ENCODE measurements at regions not wholly inside any gene's neighbourhood (a gene's known extent, or its start where the extent isn't known, plus 50 kb on each side); places are given as distances from the start of the nearest gene placed in this dataset.

GRCh38 chr10:113458451-113458850, 94.4 kb upstream of the HABP2 start:
- Histone ChIP-seq H4K20me1 (ENCODE audit: insufficient read depth) (no peaks in the 10 kb centered on the region), H3K9me3 (ENCODE audit: control insufficient read depth in 1 of 2, insufficient read depth in 1 of 2, low read depth in 1 of 2, low read length in 2 of 2) (peaks cover 0 to 5% of the 10 kb centered on the region in 2 experiments; a peak in 1 of 4 replicates), H3K4me2 (ENCODE audit: low read length) (no peak overlapping the region), H3K4me1 (ENCODE audit: control insufficient read depth in 1 of 2, insufficient read depth in 2 of 2, low read length in 2 of 2) (peaks cover 0 to 6% of the 10 kb centered on the region in 2 experiments; a peak in 1 of 4 replicates), H3K27ac (ENCODE audit: low read depth, low read length) (no peak overlapping the region), H3K79me2 (ENCODE audit: insufficient read depth, low read length) (no peaks in the 10 kb centered on the region), H2AFZ (ENCODE audit: low read depth, low read length, poor library complexity, severe bottlenecking) (no peak overlapping the region), H3K4me3 (replicated peaks in 1 of 2; ENCODE audit: low read depth in 1 of 2, low read length in 2 of 2) (no peak overlapping the region), H3K36me3 (ENCODE audit: control insufficient read depth in 1 of 2, insufficient read depth in 2 of 2, low read length in 2 of 2) (no peaks in the 10 kb centered on the region), H3K9me2 (ENCODE audit: insufficient read depth) (no peaks in the 10 kb centered on the region), H3K9ac (ENCODE audit: low read length) (no peak overlapping the region), H3K27me3 (ENCODE audit: insufficient read depth, low read length) (no peaks in the 10 kb centered on the region; the same call in 1 of the 2 replicates)
- DNase-seq (ENCODE audit: low read depth, low spot score): no peak
- intact Hi-C loops (cut with micrococcal nuclease): no loop called here
- no peak for TF ChIP-seq EGR1 (IDR thresholded peaks at IDR 0.05; ENCODE audit: low read depth)
- no peak for TF ChIP-seq ZFX (IDR thresholded peaks at IDR 0.05)
- no peak for TF ChIP-seq TCF7L2 (IDR thresholded peaks at IDR 0.05; ENCODE audit: borderline replicate concordance, extremely low read depth, insufficient read depth, insufficient read length)
- TF ChIP-seq YY1 (IDR thresholded peaks at IDR 0.05; ENCODE audit: extremely low read depth, insufficient replicate concordance, low read depth, low read length): no peak
- TF ChIP-seq POLR2AphosphoS5 (IDR thresholded peaks at IDR 0.05; ENCODE audit: low read depth, low read length): no peak
- no peak for TF ChIP-seq CTCF (IDR thresholded peaks at IDR 0.05 in 2 of 3, conservative IDR thresholded peaks at IDR 0.05 in 1 of 3; ENCODE audit: borderline replicate concordance in 1 of 3, insufficient read depth in 1 of 3, low read depth in 2 of 3, low read length in 2 of 3)
- no peak for TF ChIP-seq FOSL1 (IDR thresholded peaks at IDR 0.05; ENCODE audit: low read depth)
- TF ChIP-seq RAD21 (IDR thresholded peaks at IDR 0.05; ENCODE audit: low read depth): no peak
- no peak for TF ChIP-seq JUND (IDR thresholded peaks at IDR 0.05)
- TF ChIP-seq ZNF274 (IDR thresholded peaks at IDR 0.05; ENCODE audit: low read depth, low read length): no peak
- TF ChIP-seq ATF3 (IDR thresholded peaks at IDR 0.05): no peak
- no peak for TF ChIP-seq SRF (IDR thresholded peaks at IDR 0.05; ENCODE audit: low read depth)
- CTCF ChIA-PET: no interaction called here
- POLR2A ChIA-PET: no interaction called here
- RAD21 ChIA-PET (ENCODE audit: low non-redundant PET in 1 of 2, low total read pairs in 2 of 2, uncharacterized antibody in 2 of 2, unreplicated experiment in 2 of 2): no interaction called here
- no peak for ATAC-seq
- BruUV-seq (replicated peaks): no TSS peak
